Suprapubic skin (tissue), 4 donors: ENCODE measurements at regions not wholly inside any gene's neighbourhood (a gene's known extent, or its start where the extent isn't known, plus 50 kb on each side); places are given as distances from the start of the nearest gene placed in this dataset.

ENCODE experiments used
- EP300 ChIP-seq: sonication (generic); formaldehyde crosslinking; IDR thresholded peaks from one replicate; pipeline ENCODE4 v1.6.1; 2017; ENCODE audit warnings: antibody characterized with exemption
- POLR2AphosphoS5 ChIP-seq, 3 donors: sonication (generic); formaldehyde crosslinking; IDR thresholded peaks; one replicate each; pipeline ENCODE4 v1.6.1; 2017; ENCODE audit warnings: antibody characterized with exemption in 3 of 3
- TF ChIP-seq, protein P1 (sequence below), 2 donors: fragments of 200-600 bp in 1 of 2; fragments of 450-650 bp in 1 of 2; sonication (generic) in 1 of 2; IDR thresholded peaks; one replicate each; pipeline ENCODE4 v1.5.1; 2016 to 2019; ENCODE audit warnings: antibody characterized with exemption in 2 of 2, mild to moderate bottlenecking in 1 of 2, moderate library complexity in 1 of 2

DNA sequence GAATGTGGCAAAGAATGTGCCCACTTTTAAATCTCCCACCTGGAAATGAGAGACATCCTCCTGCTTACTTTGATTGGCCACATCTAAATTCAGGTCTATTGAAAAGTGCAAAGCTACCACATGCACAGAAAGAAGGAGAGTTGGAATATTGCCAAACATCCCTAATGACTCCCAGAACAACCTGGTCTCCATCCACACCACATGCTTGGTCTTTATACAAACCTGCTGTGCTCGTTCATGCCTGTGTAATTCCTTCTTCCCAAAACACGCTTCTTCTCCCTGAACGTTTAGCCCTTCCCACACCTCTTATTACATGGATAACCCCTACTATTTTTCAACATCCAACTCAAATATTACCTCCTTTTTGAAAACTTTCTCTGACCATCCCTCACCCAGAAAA lies 66.2 kb upstream of the BCL2L14 start:
- TF ChIP-seq EP300 = no peak
- no peak for TF ChIP-seq POLR2AphosphoS5 (IDR thresholded peaks at IDR 0.05)
- TF ChIP-seq, protein P1, sequence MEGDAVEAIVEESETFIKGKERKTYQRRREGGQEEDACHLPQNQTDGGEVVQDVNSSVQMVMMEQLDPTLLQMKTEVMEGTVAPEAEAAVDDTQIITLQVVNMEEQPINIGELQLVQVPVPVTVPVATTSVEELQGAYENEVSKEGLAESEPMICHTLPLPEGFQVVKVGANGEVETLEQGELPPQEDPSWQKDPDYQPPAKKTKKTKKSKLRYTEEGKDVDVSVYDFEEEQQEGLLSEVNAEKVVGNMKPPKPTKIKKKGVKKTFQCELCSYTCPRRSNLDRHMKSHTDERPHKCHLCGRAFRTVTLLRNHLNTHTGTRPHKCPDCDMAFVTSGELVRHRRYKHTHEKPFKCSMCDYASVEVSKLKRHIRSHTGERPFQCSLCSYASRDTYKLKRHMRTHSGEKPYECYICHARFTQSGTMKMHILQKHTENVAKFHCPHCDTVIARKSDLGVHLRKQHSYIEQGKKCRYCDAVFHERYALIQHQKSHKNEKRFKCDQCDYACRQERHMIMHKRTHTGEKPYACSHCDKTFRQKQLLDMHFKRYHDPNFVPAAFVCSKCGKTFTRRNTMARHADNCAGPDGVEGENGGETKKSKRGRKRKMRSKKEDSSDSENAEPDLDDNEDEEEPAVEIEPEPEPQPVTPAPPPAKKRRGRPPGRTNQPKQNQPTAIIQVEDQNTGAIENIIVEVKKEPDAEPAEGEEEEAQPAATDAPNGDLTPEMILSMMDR (IDR thresholded peaks at IDR 0.05) = no peak
